ENCODE measurements at regions not wholly inside any gene's neighbourhood (a gene's known extent, or its start where the extent isn't known, plus 50 kb on each side); places are given as distances from the start of the nearest gene placed in this dataset.

- WGBS: 73% methylated on average over 8 of the region's 8 CpGs
Measured at GRCh38 chr21:15199414-15200383, 134.9 kb upstream of the NRIP1 start.

GRCh38 chr21:15203740-15204139 is 138.9 kb upstream of the NRIP1 start:
- TF ChIP-seq CTCF (IDR thresholded peaks at IDR 0.05) (no peak), EP300 (IDR thresholded peaks at IDR 0.05) (no peak), POLR2A (IDR thresholded peaks at IDR 0.05; ENCODE audit: low read depth) (no peak), POLR2AphosphoS5 (IDR thresholded peaks at IDR 0.05) (no peak)
- no peak for DNase-seq (ENCODE audit: extremely low spot score)
- intact Hi-C loops (cut with DNase I): no loop called here
- WGBS: 83% methylated on average over 3 of the region's 3 CpGs
- no peaks in the 10 kb centered on the region for H3K9me3 ChIP-seq
- H3K27ac ChIP-seq (replicated peaks in 1 of 4): no peak overlapping the region
- H3K36me3 ChIP-seq: no peaks in the 10 kb centered on the region
- H3K4me1 ChIP-seq: peaks cover 0 to 8% (median 4%) of the 10 kb centered on the region in 4 donors
- no peak overlapping the region for H3K4me3 ChIP-seq
- H3K27me3 ChIP-seq: no peaks in the 10 kb centered on the region

More at GRCh38 chr21:15199414-15200383, 134.9 kb upstream of the NRIP1 start:
- Histone ChIP-seq H3K27ac (replicated peaks in 1 of 4) (no peak overlapping the region), H3K36me3 (no peaks in the 10 kb centered on the region), H3K27me3 (no peaks in the 10 kb centered on the region), H3K4me1 (peaks cover 3 to 15% (median 11%) of the 10 kb centered on the region in 4 donors), H3K9me3 (no peaks in the 10 kb centered on the region), H3K4me3 (no peak overlapping the region)
- no peak for DNase-seq (ENCODE audit: extremely low spot score)
- intact Hi-C loops (cut with DNase I): loop anchor here (10.0 kb wide), 1 partner anchor 155 kb away; no protein-coding TSS in a partner anchor
- no peak for TF ChIP-seq EP300 (IDR thresholded peaks at IDR 0.05)
- TF ChIP-seq POLR2A (IDR thresholded peaks at IDR 0.05; ENCODE audit: low read depth): no peak
- no peak for TF ChIP-seq CTCF (IDR thresholded peaks at IDR 0.05)
- no peak for TF ChIP-seq POLR2AphosphoS5 (IDR thresholded peaks at IDR 0.05)

- H3K36me3 ChIP-seq: no peaks in the 10 kb centered on the region
- intact Hi-C loops (cut with DNase I): no loop called here
- H3K27ac ChIP-seq (replicated peaks in 1 of 4): no peak overlapping the region
- no peak overlapping the region for H3K4me3 ChIP-seq
- DNase-seq (ENCODE audit: extremely low spot score): no peak
- no peak for TF ChIP-seq POLR2AphosphoS5 (IDR thresholded peaks at IDR 0.05)
- TF ChIP-seq EP300 (IDR thresholded peaks at IDR 0.05): no peak
- no peak for TF ChIP-seq CTCF (IDR thresholded peaks at IDR 0.05)
- TF ChIP-seq POLR2A (IDR thresholded peaks at IDR 0.05; ENCODE audit: low read depth): no peak
- H3K27me3 ChIP-seq: no peaks in the 10 kb centered on the region
- H3K9me3 ChIP-seq: no peaks in the 10 kb centered on the region
- 73% methylated on average over 13 of the region's 13 CpGs for WGBS
- H3K4me1 ChIP-seq: peaks cover 0 to 5% (median 3%) of the 10 kb centered on the region in 4 donors
Measured at GRCh38 chr21:15204140-15204969, 139.6 kb upstream of the NRIP1 start.

- H3K9me3 ChIP-seq: no peaks in the 10 kb centered on the region
- H3K4me3 ChIP-seq: no peak overlapping the region
- WGBS: 85% methylated on average over 4 of the region's 4 CpGs
- no peak overlapping the region for H3K27ac ChIP-seq (replicated peaks in 1 of 4)
- TF ChIP-seq POLR2AphosphoS5 (IDR thresholded peaks at IDR 0.05): no peak
- no peak for TF ChIP-seq EP300 (IDR thresholded peaks at IDR 0.05)
- TF ChIP-seq CTCF (IDR thresholded peaks at IDR 0.05): no peak
- TF ChIP-seq POLR2A (IDR thresholded peaks at IDR 0.05; ENCODE audit: low read depth): no peak
- H3K4me1 ChIP-seq: no peaks in the 10 kb centered on the region
- intact Hi-C loops (cut with DNase I): no loop called here
- no peak for DNase-seq (ENCODE audit: extremely low spot score)
- H3K27me3 ChIP-seq: no peaks in the 10 kb centered on the region
- no peaks in the 10 kb centered on the region for H3K36me3 ChIP-seq
Measured at GRCh38 chr21:15204970-15205286, 140.1 kb upstream of the NRIP1 start.

Measured in esophagus muscularis mucosa (tissue), 4 donors.